ENCODE measurements at regions not wholly inside any gene's neighbourhood (a gene's known extent, or its start where the extent isn't known, plus 50 kb on each side); places are given as distances from the start of the nearest gene placed in this dataset.

DNA sequence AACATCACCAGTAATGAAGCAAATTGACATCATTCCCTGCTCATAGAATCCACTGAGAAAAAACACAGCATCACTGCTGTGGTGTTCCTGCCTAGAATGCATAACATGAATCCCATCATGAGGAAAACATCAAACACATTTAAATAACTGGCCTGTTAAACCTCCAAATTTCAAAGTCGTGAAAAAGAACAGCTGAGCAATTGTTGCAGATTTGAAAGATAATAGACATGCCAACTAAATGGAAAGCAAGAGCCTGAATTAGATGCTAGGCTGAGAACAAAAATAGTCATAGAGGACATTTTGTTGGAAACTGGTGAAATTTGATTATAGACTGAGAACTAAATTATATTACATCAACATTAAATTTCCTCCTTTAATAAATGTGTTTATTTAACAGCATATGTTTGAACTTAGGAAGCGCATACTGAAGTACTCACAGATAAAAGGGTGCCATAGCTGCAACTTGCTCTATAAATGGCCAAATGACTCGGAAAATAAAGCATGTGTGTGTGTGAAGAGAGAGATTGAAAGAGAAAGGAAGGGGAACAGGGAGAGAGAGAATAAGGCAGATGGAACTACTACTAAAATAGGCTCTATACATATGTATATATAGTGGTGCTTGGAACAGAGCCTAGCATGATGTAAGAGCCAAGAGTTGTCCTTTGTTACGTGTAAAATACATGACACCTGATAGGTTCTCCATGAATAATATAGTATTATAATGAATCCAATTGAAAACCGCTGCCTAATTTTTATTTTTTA lies 305.0 kb upstream of the MON1B start:
- H3K4me1 Mint-ChIP-seq = no peaks in the 10 kb centered on the region
- ChIA-PET POLR2A (no interaction called here), CTCF (no interaction called here)
- H3K36me3 Mint-ChIP-seq (ENCODE audit: low read depth) = no peaks in the 10 kb centered on the region
- TF ChIP-seq, protein P1, sequence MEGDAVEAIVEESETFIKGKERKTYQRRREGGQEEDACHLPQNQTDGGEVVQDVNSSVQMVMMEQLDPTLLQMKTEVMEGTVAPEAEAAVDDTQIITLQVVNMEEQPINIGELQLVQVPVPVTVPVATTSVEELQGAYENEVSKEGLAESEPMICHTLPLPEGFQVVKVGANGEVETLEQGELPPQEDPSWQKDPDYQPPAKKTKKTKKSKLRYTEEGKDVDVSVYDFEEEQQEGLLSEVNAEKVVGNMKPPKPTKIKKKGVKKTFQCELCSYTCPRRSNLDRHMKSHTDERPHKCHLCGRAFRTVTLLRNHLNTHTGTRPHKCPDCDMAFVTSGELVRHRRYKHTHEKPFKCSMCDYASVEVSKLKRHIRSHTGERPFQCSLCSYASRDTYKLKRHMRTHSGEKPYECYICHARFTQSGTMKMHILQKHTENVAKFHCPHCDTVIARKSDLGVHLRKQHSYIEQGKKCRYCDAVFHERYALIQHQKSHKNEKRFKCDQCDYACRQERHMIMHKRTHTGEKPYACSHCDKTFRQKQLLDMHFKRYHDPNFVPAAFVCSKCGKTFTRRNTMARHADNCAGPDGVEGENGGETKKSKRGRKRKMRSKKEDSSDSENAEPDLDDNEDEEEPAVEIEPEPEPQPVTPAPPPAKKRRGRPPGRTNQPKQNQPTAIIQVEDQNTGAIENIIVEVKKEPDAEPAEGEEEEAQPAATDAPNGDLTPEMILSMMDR (IDR thresholded peaks at IDR 0.05) = no peak
- H3K4me3 Mint-ChIP-seq = no peak overlapping the region
- no peak for DNase-seq
- no peaks in the 10 kb centered on the region for H3K27me3 Mint-ChIP-seq
- H3K9me3 Mint-ChIP-seq = peaks cover 2% of the 10 kb centered on the region
- intact Hi-C loops (cut with micrococcal nuclease) = no loop called here
- no peak for ATAC-seq (ENCODE audit: low read depth)
- no peak overlapping the region for H3K27ac Mint-ChIP-seq

DNA sequence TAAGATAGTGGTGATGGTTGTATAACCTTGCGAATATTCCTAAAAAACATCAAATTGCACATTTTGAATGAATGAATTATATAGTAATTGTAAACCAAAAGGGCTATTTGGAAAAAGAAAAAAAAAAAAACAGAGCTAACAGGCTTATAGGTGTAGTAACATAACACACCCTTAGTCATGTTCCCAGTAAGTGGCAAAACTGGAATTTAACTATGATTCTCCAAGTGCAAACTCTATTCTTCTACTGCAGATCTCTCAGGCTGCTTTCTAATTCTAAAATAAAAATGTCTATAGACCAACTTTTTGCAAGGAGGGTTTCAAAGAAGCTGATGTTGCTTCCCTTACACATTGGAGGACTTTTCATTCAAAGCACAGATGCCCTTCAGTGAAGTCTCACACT lies 293.2 kb upstream of the MON1B start:
- POLR2A ChIA-PET = no interaction called here
- H3K27ac Mint-ChIP-seq = no peak overlapping the region

DNA sequence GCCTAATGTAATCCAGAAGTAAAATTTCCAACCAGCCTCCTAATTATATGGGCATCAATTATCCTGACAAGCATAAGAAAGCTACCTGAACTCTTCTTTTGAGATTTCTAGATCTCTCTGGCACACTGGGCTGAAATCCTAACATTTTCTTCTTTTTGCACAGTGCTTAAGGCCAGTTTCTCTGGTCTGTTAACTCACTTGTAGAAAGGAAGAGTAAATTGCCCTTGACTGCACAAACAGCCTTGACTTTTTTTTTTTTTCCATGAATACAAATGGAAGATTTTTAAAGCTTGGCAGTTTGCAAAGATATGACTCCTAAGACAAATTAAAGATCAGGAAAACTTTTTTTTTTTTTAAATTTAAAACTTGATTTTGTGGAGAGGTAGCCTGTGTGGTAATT lies 291.2 kb upstream of the MON1B start:
- intact Hi-C loops (cut with micrococcal nuclease) = no loop called here
- CTCF ChIA-PET = no interaction called here
- no peak overlapping the region for H3K27ac Mint-ChIP-seq
- H3K4me3 Mint-ChIP-seq = no peak overlapping the region
- no peaks in the 10 kb centered on the region for H3K36me3 Mint-ChIP-seq (ENCODE audit: low read depth)
- POLR2A ChIA-PET = no interaction called here
- no peaks in the 10 kb centered on the region for H3K4me1 Mint-ChIP-seq
- H3K9me3 Mint-ChIP-seq = peaks cover 1% of the 10 kb centered on the region
- DNase-seq (no peak), ATAC-seq (ENCODE audit: low read depth) (no peak)
- H3K27me3 Mint-ChIP-seq = no peaks in the 10 kb centered on the region
- TF ChIP-seq, protein P1 (IDR thresholded peaks at IDR 0.05) = no peak

More for the DNA sequence above, 293.2 kb upstream of the MON1B start:
- Mint-ChIP-seq H3K27me3 (no peaks in the 10 kb centered on the region), H3K4me3 (no peak overlapping the region), H3K36me3 (ENCODE audit: low read depth) (no peaks in the 10 kb centered on the region), H3K4me1 (no peaks in the 10 kb centered on the region), H3K9me3 (peaks cover 1% of the 10 kb centered on the region)
- DNase-seq (no peak), ATAC-seq (ENCODE audit: low read depth) (no peak)
- TF ChIP-seq, protein P1 (IDR thresholded peaks at IDR 0.05) = no peak
- CTCF ChIA-PET = no interaction called here
- intact Hi-C loops (cut with micrococcal nuclease) = no loop called here

DNA sequence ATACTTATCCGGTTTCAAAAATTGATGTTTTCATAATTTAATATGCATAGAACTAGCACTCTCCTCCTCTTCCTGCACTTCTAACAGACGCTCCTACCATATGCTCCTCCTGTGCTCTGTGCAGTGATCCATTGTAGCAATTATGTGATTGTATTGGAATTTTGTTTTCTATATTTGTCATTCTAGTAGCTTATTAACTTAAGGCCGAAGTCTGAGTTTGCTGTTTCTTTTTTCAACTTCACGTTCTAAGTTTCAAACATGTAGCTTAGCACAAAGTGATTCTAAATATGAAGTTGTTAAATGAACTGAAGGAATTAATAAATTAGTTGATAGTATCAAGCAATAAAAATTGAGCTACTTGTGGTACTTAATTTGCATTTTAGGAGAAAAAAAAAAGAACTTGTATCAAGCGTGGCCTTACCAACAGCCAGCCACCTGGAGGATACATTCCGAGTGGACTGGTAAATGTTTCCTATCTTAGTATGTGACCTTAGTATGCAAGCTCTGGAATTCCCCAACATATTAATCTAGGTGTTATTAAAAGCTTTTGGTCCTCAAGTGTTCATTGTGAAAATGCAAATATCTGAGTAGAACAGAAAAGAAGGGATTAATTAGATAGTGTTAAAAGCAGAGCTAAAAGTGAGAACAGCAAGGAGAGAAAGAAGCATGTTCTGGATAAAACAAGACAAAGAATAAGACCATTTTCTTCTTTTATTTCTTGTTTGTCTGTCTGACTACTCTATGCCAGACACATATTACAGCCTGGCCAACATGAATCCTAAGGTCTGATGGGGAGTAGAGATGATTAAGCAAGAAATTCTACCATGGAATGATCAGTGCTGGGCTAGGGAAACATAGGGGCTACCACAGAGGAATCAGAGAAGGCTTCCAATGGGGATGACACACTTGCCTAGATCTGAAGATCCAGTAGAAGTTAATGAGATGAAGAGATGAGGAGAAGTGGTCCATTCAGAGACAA lies 290.4 kb upstream of the MON1B start:
- DNase-seq (no peak), ATAC-seq (ENCODE audit: low read depth) (no peak)
- ChIA-PET CTCF (no interaction called here), POLR2A (no interaction called here)
- no peaks in the 10 kb centered on the region for H3K9me3 Mint-ChIP-seq
- intact Hi-C loops (cut with micrococcal nuclease) = no loop called here
- no peaks in the 10 kb centered on the region for H3K4me1 Mint-ChIP-seq
- H3K4me3 Mint-ChIP-seq = no peak overlapping the region
- no peaks in the 10 kb centered on the region for H3K27me3 Mint-ChIP-seq
- no peak overlapping the region for H3K27ac Mint-ChIP-seq
- H3K36me3 Mint-ChIP-seq (ENCODE audit: low read depth) = no peaks in the 10 kb centered on the region
- TF ChIP-seq, protein P1 (IDR thresholded peaks at IDR 0.05) = no peak

DNA sequence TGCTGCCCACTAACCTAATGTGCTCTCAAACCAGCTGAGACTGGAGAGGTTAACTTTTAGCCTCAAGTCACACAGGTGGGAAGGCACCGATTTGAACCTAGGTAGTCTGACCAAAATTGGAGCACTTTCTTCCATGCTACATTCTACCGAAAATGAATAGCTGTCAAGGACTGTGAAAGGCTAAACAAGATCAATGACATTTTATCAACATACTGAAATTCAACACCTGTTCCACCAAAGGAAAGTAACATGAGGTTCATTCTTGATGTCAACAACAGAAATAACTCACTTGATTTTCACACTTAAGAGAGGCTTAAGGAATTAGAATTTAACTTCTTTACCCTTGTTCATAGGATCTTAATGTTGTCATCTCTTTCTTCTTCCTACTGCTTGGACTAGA lies 284.4 kb upstream of the MON1B start:
- ChIA-PET CTCF (no interaction called here), POLR2A (no interaction called here)
- no peak for ATAC-seq (ENCODE audit: low read depth)

More for the DNA sequence above, 284.4 kb upstream of the MON1B start:
- Mint-ChIP-seq H3K9me3 (no peaks in the 10 kb centered on the region), H3K27me3 (no peaks in the 10 kb centered on the region), H3K4me3 (no peak overlapping the region), H3K36me3 (ENCODE audit: low read depth) (no peaks in the 10 kb centered on the region), H3K27ac (no peak overlapping the region), H3K4me1 (no peaks in the 10 kb centered on the region)
- no peak for DNase-seq
- intact Hi-C loops (cut with micrococcal nuclease) = no loop called here
- TF ChIP-seq, protein P1 (IDR thresholded peaks at IDR 0.05) = no peak

Measured in activated B cell treated with CpG ODN at 0.5 μM for 24 hours (primary cell).